ENCODE measurements at regions not wholly inside any gene's neighbourhood (a gene's known extent, or its start where the extent isn't known, plus 50 kb on each side); places are given as distances from the start of the nearest gene placed in this dataset.

DNA sequence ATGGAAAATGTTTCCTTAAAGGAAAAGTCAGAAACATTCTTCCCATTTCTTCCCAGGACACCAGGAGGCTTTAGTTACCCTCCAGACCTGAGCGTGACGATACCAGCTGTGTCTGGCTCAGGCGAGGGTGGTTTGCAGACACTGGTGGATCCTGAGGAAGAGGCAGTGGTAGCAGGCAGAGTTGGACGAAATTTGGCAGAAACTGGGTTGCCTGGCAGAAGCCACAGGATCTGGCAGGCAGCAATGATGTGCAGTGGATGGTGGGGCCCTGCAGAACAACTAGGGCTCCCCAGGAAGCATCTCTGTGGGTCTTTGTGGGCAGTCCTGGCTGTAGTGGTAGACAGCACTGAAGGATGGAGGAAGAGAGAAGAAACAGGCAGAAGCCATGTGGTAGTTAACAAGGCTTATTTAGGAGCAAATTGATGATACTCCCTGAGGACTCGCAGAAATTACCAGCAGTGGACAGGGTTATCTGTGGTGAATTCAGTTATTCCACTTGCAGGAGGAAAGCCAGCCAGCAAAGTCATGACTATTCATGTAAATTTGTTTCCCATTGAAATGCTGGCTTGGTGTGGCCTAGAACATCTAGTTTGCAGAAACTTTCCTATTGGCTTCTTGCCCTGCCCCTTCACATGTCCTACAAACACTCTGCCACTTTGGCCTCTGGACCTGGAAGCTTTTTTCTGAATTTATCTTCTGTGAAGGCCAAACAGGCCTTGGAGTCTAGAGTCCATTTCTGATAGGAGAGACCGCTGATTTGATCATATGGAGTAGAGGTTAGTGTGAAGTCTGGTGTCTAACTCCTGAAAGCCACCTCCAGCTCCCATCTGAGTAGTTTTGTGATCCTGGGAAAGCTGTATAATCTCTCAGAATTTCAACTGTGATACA is 212.0 kb downstream of the DMRT2 start:
- intact Hi-C loops (cut with micrococcal nuclease) = no loop called here

DNA sequence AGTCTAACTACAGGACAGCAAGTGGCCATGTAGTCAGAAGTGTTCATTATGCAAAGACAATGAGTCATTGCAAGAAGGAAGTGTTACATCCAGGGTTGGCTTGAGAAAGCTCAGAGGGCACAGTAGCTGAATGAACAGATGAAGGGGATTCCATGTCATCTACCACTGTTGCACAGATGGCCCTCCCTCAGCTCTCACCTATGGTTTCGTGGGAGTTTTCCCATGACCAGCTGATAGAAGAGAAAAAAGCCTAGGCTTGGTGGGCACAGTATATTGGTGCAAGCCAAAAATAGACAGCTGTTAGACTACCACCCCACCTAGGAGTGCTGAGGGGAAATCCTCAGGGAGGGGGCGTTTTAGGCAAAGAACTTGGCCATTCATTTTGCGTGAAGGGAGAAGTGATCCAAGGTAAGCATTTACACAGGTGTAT is 217.0 kb downstream of the DMRT2 start:
- intact Hi-C loops (cut with micrococcal nuclease) = no loop called here

DNA sequence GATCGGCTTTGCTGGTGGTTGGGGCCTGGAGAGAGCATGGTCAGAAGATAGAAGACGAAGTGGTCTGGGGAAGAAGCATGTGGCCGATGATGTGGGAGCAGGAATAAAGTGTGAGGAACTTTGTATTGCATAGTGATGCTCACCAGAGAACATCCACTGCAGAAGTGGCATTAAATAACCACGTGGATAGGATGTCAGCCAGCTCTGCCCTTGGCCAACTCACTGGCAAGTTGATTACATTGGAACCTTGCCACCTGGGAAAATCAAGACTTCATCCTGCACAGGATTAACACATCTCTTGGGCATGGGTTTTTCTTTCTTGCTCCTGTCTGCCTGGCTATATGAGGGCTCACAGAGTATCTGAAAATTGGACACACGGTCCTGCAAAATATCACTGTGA is 217.4 kb downstream of the DMRT2 start:
- intact Hi-C loops (cut with micrococcal nuclease) = no loop called here

DNA sequence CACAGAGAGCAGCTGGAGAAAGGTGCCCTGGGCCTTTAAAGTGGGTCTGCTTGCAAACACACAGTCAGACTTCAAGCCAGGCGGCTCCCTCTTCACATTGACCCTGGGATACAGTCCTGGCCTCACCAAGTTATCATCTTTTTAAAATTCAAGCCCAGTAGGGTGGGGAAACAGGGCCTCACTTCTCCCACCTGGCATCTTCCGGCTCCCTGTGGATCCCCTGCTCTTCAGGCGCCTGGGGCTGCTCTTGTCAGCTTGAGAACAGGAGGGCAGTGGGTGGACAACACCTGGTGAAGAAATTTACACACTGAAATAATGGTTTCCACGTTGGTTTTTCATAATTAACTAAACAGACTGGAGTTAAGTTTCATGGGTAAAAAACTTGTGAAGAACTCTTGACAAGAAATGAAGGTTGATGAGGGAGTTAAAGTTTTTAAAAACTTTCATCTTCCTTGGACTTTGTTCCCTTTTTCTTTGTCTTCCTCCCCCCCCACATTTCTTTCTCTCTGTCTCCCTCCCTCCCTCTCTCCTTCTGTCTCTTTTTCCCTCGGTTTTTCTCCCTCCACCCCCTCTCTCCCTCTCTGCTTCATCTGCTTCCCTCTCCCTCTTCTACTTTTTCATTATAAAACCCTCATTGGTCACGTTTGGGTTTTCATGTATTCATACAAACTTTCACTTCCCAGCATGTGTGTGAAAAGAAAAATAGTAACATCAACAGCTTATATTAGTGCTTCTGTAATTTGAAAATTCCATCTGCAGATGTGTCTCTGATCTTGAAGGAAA is 219.6 kb downstream of the DMRT2 start:
- intact Hi-C loops (cut with micrococcal nuclease) = no loop called here

DNA sequence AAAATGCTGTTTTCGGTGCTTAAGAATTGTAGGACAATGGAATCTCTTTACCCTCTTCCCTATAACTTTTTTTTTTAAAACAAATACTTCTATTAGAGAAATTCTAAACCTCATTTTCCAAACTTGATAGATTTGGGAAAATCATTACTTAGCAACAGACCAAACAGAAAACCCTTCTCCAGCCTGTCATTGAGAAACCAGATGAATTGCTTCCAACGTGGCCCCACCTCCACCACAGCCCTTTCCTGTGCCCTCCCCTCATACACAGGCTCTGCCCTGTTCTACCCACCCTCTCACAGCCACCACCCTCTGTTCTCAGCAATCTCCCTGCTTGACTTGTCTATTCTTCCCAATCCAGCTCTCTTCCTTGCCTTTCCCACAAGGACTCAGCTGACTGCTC is 221.2 kb downstream of the DMRT2 start:
- intact Hi-C loops (cut with micrococcal nuclease) = no loop called here

DNA sequence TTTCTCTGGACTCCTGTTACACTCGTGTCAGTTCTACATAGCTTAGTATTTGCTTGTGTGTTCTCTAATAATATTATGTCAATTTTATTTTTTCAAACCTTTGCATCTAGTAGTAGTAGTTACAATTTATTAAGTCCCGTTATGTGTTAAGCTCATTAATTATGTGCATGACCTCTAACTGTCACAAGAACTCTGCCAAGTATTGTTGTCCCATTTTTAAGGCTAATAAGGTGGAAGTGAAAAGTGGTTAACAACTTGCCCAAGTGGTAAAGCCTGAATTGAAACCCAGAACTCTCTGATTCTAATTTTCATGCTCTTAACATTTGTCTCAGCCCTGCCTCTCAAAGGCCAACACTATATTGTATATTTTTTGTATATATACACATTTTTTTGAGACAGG is 221.6 kb downstream of the DMRT2 start:
- intact Hi-C loops (cut with micrococcal nuclease) = no loop called here

DNA sequence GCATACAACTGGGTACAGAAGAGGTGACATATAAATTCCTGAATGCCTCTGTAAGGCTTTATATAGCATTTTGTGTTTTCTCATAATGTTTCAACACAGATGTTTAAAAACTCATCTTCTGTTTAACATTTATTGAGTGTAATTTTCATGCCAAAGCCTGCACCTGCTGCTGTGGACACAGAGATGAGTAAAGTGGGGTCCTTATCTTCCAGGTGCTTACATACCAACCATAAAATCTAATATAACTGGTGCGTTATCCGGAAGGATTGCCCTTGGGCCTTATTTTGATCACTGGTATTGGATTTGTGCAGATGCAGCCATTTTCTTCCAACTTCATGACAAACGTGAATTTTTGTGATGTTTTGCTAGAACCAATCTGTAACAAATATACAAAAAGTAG is 222.3 kb downstream of the DMRT2 start:
- intact Hi-C loops (cut with micrococcal nuclease) = no loop called here

DNA sequence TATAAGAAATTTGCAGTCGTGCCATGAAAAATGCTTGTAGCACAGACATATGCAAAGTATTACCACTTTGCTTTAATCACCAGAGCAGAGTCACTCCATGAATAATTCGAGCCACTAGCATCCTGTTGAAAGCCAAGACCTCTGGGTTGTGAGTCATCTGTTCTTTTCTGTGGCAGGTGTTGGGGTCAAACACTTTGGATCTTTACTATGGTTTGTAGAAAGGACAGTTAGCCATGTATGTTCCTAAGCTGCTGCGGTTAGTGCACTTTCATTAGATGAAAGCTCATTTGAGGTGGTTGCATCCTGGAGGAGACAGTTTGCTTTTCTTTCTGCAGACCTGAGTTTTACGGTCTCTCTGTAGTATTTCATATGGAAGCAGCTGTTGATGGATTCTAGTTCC is 223.7 kb downstream of the DMRT2 start:
- intact Hi-C loops (cut with micrococcal nuclease) = no loop called here

DNA sequence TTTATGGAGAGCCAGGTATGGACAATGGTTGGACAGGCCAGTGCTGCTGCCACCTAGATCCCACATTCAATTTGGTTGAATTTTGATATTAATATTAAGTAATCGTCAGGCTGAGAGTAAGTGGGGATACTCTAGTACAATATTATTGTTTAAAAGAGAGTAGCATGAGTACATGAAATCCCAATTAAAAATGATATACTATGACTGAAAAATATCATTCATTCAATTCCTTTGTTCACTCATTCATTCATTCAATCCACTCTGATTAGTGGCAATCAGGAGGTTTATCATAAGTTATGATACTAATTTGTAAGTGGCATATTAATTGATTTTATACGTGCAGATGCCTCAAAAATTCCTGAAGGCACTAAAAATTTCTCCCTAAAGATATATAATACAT is 224.2 kb downstream of the DMRT2 start:
- intact Hi-C loops (cut with micrococcal nuclease) = no loop called here

DNA sequence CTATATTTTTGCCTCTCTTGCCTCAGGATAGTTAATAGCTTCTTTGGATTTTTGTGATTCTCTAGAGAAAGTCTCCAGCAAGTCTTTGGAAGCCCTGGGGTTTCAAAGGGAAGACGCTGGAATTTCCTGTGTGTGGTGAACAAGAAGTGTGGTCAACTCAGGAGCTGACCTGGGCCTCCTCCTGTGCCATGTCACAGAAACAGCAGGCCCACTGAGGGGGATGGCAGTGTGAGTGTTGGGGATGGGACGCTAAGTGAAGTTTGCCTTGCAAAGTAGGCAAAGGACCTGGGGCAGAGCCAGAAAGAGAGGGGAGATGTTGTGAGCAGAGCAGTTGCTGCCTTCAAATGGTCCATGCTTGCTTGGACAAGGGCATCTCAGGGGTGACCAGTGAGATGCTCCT is 226.3 kb downstream of the DMRT2 start:
- intact Hi-C loops (cut with micrococcal nuclease) = no loop called here

DNA sequence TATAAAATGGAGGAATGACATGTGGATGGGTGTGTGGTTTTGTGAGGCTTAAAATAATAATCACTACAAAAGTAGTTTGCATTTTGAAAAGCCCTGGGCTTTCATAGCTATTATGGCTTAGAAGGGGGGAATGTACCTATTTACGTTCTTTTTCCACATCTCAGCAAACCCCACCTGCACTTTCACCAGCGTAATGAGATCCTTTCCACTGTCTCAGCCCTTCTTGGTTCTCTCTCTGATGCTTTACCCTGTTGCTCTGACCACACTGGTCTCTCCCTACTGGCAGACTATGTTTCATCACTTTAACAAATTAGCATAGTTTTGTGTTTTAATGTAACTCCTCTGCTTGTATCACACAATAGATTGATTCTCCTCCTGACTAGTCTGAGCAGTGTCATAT is 234.6 kb downstream of the DMRT2 start:
- intact Hi-C loops (cut with micrococcal nuclease) = no loop called here

DNA sequence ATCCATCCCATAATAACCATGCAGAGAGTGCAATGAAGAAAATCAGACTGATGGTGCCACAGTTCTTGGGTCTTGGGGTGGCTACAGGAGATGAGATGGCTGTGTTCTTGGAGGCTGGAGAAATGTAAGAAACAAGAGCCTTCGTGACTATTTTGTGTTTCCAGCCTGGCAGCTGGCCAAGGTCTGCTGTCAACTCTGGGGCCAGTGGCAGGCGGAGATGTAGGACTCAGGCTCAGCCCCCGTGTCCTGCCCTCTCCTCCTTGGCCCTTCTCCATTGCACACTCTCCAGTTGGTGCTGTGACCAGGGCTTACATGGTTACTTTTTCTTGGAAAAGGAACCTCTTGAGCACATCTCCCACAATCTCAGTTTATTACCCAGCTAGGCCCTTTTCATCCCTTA is 235.4 kb downstream of the DMRT2 start:
- intact Hi-C loops (cut with micrococcal nuclease) = no loop called here

DNA sequence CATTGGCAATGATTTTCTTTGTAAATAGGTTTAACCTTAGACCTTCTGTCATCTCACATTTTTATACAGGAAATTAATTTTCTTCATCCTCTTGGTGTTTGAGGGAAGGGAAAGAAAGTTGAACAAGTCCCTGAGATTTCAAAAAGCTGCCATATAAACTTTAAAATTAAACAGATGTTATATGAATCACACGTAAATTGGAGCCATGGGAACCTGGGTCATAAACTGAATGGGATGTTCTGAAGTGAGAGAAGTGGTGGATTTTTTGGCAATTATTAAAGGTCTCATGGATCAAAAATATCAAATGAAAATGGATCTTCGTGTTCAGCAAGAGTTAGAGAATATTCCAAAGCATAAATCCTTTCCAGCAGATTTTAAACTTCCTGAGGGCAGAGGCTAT is 242.2 kb downstream of the DMRT2 start:
- intact Hi-C loops (cut with micrococcal nuclease) = no loop called here

DNA sequence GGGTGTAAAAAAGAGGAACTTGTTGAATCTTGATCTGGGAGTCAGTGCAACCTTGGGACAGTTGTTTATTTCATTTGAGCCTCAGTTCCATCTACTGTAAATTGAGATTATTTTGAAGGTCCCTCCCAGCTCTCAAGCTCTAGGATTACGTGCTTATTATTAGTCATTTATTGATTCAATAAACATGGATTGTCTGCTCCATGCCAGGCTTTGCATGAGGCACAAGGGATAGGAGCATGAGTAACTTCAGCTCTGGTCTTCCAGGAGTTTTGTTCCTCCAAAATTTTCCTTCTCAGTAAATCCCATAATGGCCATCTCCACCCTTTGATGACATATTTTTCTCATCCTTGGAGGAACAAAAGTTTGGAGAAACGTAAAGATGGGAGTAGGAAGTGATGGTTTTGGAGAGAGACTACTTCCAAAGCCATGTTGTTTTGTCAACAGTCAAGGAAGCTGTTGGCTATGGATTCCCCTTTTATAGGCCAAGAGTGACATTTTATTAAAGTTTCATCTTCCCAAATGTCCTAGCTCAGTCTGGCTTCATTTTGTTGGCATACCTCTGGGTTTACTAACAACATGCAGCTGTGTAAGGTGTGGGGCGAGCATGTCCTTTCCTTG is 244.6 kb downstream of the DMRT2 start:
- intact Hi-C loops (cut with micrococcal nuclease) = no loop called here

DNA sequence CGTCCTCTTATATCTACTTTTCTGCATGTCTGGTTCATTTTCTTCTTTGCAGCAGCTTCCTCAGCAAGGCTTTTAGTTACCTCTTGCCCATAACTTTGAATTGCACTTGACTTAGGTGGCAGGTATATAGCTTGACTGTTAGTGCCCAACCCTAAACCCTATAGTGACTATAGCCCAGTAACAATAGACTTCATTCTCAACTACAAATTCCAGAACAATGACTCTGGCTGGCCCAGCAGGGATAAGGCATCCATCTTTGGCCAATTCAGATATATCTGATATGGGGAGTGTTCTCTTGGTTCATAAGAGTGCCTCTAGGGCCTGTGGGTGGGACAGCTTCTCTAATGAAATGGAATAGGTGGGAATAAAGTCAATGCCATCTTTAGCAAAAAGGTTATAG is 246.2 kb downstream of the DMRT2 start:
- intact Hi-C loops (cut with micrococcal nuclease) = no loop called here

DNA sequence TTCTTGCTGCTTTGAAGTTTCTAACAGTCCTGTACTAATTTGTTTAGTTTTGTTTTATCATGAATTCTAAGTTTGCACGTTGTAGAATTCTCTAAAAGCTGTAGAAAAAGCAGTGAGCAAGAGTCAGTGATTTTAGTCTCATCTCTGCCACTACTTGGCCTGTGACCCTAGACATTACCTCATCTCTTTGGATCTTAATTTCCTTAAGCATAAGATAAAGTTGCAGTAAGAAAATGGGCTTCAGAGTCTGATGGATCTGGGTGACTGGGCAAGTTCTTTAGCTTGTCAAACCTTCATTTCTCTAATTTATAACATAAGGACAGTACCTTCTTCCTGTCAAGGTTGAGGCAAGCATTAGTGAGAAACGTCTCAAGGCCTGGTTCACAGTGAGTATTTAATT is 247.9 kb downstream of the DMRT2 start:
- intact Hi-C loops (cut with micrococcal nuclease) = no loop called here

DNA sequence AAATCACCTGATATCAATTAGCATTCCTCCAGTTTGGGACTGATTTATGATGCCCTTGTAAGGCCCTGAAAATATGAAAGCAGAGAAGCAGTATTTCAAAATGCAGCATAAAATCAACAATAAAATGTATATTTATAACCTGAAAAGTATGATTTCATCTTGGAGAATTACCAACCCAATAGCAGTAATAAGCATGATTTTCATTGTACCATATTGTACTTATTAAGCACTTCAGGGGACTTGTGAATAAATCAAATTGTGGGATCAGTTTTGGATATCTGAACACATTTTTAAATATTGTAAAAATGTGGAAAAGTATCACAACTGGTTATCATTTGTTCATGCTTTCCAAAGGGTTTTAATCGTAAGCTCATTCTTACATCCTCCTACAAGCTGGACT is 250.8 kb downstream of the DMRT2 start:
- intact Hi-C loops (cut with micrococcal nuclease) = no loop called here

DNA sequence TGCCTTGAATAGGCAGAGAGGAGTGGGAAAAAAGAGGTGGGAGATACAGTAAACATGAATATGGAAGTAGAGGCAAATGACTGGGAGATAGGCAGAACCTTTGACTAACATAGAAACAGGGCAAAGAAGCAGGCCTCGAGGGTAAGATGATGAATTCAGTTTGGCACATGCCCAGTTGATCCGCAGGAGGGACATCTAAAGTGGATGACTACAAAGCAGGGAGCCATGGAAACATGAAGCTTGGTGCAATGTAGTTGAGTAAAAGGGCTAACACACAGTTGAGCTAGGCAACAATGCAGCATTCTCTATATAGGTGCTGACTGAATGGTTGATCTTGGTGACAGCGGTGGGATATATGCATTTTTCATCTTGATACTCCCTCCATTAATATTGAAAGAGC is 253.8 kb downstream of the DMRT2 start:
- intact Hi-C loops (cut with micrococcal nuclease) = no loop called here

DNA sequence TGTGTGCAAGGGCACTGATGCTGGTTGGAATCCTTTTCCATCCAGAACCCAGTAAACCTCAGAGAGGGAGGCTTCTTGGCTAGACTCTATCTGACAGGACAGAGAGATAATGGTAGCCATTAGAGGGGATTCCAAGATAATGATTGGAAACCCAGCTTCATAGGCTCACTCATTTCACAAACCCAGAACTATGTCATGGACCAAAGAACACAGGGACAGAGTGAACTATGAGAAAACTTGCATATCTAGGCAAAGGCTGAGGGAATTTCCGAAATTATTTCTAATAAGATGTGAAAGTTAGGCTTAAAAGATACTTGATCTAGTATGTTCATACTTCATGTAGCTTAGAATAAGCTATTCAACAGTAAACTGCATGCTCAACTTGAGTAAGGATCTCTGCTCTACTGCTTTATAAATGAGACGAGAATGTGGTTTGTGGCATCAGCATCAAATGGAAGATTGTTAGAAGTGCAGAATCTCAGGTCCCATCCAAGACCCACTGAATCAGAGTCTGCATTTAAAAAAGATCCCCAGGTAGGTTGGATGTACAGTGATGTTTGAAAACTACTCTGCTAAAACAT is 261.4 kb downstream of the DMRT2 start:
- intact Hi-C loops (cut with micrococcal nuclease) = no loop called here

DNA sequence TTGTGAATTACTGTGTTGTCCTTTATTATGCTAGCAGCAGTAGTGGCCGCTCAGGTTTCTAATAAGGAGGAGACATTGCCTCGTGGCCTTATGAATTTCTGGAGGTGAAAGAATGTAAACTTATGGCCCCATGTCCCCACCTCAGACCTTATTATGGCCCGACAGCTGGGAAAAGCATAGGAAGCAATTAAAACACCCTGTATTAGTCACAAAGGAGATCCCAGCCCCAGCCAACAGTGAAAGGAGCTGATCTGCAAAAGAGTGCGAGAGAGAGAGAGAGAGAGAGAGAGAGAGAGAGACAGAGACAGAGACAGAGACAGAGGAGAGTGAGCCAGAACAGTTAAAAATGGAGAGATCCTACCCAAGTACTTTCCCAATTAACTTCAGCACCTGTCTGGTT is 269.3 kb downstream of the DMRT2 start:
- intact Hi-C loops (cut with micrococcal nuclease) = no loop called here

DNA sequence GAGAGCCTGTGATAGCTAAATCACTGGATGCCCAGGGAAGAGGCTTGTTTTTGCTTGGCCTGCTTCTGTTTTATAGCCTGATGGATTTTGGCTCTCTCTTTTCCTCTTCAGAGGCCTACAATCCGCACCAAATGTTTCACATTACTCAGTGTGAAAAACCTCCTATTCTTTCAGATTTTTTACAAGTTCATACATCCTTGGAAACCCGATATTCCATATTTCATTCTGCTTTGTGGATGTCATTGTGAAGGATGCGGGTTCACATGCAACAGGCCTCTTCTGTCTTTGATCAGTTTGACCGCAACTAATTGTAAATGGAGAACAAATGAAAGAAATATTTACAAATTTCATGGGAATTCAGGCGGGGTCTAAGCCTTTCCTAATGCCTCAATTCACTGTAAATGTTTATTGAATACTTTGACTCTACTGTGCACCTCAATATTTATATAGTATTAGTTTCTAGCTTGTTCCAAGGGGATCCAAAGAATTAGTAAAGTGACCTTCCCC is 269.9 kb downstream of the DMRT2 start:
- intact Hi-C loops (cut with micrococcal nuclease) = no loop called here

Measured in T-helper 1 cell treated with Interleukin-12 subunit alpha and Interleukin-12 subunit beta and Interleukin-4 antibody, amounts not matched to agents 30 ng/mL and 1 ng/mL, for 36 hours (primary cell).